ENCODE measurements at regions not wholly inside any gene's neighbourhood (a gene's known extent, or its start where the extent isn't known, plus 50 kb on each side); places are given as distances from the start of the nearest gene placed in this dataset.

GRCh38 chr3:150312018-150312657, 96.0 kb upstream of the TSC22D2 start:
- 0 out of 2 replicates have a peak, but pooled peaks have one; percentile 7 for ATAC-seq
- no TSS peak for BruUV-seq (replicated peaks)
- H3K9me3 ChIP-seq (ENCODE audit: low read length), result no peaks in the 10 kb centered on the region
- peak; percentile 47; the same call in 1 of the 2 replicates for TF ChIP-seq CTCF (conservative IDR thresholded peaks at IDR 0.05; ENCODE audit: low read depth, low read length)
- TF ChIP-seq EZH2 (IDR thresholded peaks at IDR 0.05; ENCODE audit: low read length, unreplicated experiment), result no peak
- CTCF ChIA-PET, result no interaction called here
- no peaks in the 10 kb centered on the region for H3K79me2 ChIP-seq (ENCODE audit: low read length)
- no peak overlapping the region for H3K9ac ChIP-seq (ENCODE audit: low read length)
- H3K36me3 ChIP-seq (ENCODE audit: low read depth, low read length), result no peaks in the 10 kb centered on the region
- H3F3A ChIP-seq (ENCODE audit: low read length, unreplicated experiment), result no peaks in the 10 kb centered on the region
- H4K20me1 ChIP-seq (ENCODE audit: low read length), result no peaks in the 10 kb centered on the region
- no peak overlapping the region for H3K4me2 ChIP-seq (ENCODE audit: low read length)
- H3K27me3 ChIP-seq (ENCODE audit: low read length), result no peaks in the 10 kb centered on the region
- H3K4me3 ChIP-seq (ENCODE audit: low read length), result no peak overlapping the region
- H2AFZ ChIP-seq (ENCODE audit: low read length), result no peak overlapping the region
- no peaks in the 10 kb centered on the region for H3K9me2 ChIP-seq (replicated peaks; ENCODE audit: low read length)
- POLR2A ChIA-PET (ENCODE audit: unreplicated experiment), result no interaction called here
- no peak overlapping the region for H3K27ac ChIP-seq (ENCODE audit: low read length)
- peak; percentile 36 for DNase-seq
- intact Hi-C loops (cut with micrococcal nuclease), result loop anchor here (5.0 kb wide), 1 partner anchor 185 kb away; no protein-coding TSS in a partner anchor
- H3K4me1 ChIP-seq (ENCODE audit: insufficient read depth, low read length), result peaks cover 41% of the 10 kb centered on the region

DNA sequence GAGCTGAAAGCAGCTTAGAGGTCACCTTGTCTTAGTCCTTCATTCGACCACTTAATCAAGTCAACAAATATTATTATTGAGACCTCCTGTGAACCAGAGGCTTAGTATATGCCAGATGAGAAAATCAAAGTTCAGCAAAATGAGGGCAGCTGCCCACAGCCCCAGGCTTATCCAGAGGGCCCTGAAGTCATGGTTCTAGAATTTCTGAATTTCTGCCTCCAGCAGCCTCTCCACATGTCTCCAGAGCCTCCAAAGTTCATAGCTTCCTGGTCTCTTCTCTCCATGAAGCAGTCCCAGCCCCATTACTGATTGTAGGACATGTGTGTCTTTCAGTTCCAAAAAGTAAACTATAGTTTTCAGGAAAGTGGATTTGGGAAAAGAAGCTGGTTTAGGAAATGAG, 96.9 kb upstream of the TSC22D2 start:
- DNase-seq, result no peak
- ATAC-seq, result no peak
- Histone ChIP-seq H3K9ac (ENCODE audit: low read length) (no peak overlapping the region), H2AFZ (ENCODE audit: low read length) (no peak overlapping the region), H3K4me1 (ENCODE audit: insufficient read depth, low read length) (peaks cover 37% of the 10 kb centered on the region), H3K9me2 (replicated peaks; ENCODE audit: low read length) (no peaks in the 10 kb centered on the region), H3K4me2 (ENCODE audit: low read length) (no peak overlapping the region), H3K36me3 (ENCODE audit: low read depth, low read length) (no peaks in the 10 kb centered on the region), H3K9me3 (ENCODE audit: low read length) (no peaks in the 10 kb centered on the region), H3K27ac (ENCODE audit: low read length) (no peak overlapping the region), H3F3A (ENCODE audit: low read length, unreplicated experiment) (no peaks in the 10 kb centered on the region), H3K79me2 (ENCODE audit: low read length) (no peaks in the 10 kb centered on the region), H3K4me3 (ENCODE audit: low read length) (no peak overlapping the region), H3K27me3 (ENCODE audit: low read length) (no peaks in the 10 kb centered on the region), H4K20me1 (ENCODE audit: low read length) (no peaks in the 10 kb centered on the region)
- ChIA-PET POLR2A (ENCODE audit: unreplicated experiment) (no interaction called here), CTCF (interaction anchor here (0.6 kb wide), 1 partner anchor 74 kb away, joined by 3 read pairs; no protein-coding TSS in a partner anchor)
- TF ChIP-seq EZH2 (IDR thresholded peaks at IDR 0.05; ENCODE audit: low read length, unreplicated experiment) (no peak), EZH2phosphoT487 (IDR thresholded peaks at IDR 0.05; ENCODE audit: borderline replicate concordance, low read length) (no peak), CTCF (conservative IDR thresholded peaks at IDR 0.05; ENCODE audit: low read depth, low read length) (no peak)
- no TSS peak for BruUV-seq (replicated peaks)
- intact Hi-C loops (cut with micrococcal nuclease), result loop anchor here (5.0 kb wide), 1 partner anchor 186 kb away; no protein-coding TSS in a partner anchor

- Histone ChIP-seq H3K27me3 (ENCODE audit: low read length) (no peaks in the 10 kb centered on the region), H3K27ac (ENCODE audit: low read length) (no peak overlapping the region), H3K36me3 (ENCODE audit: low read depth, low read length) (no peaks in the 10 kb centered on the region), H3K9me2 (replicated peaks; ENCODE audit: low read length) (no peaks in the 10 kb centered on the region), H4K20me1 (ENCODE audit: low read length) (no peaks in the 10 kb centered on the region), H3K4me1 (ENCODE audit: insufficient read depth, low read length) (peaks cover 21% of the 10 kb centered on the region), H3K9me3 (ENCODE audit: low read length) (no peaks in the 10 kb centered on the region), H2AFZ (ENCODE audit: low read length) (no peak overlapping the region), H3F3A (ENCODE audit: low read length, unreplicated experiment) (no peaks in the 10 kb centered on the region), H3K9ac (ENCODE audit: low read length) (no peak overlapping the region), H3K79me2 (ENCODE audit: low read length) (no peaks in the 10 kb centered on the region), H3K4me2 (ENCODE audit: low read length) (no peak overlapping the region), H3K4me3 (ENCODE audit: low read length) (no peak overlapping the region)
- ChIA-PET CTCF (no interaction called here), POLR2A (ENCODE audit: unreplicated experiment) (interaction anchor here (0.7 kb wide), 1 partner anchor 120 kb away, joined by 4 read pairs; no protein-coding TSS in a partner anchor)
- TF ChIP-seq EZH2phosphoT487 (IDR thresholded peaks at IDR 0.05; ENCODE audit: borderline replicate concordance, low read length) (no peak), CTCF (conservative IDR thresholded peaks at IDR 0.05; ENCODE audit: low read depth, low read length) (no peak), EZH2 (IDR thresholded peaks at IDR 0.05; ENCODE audit: low read length, unreplicated experiment) (no peak)
- no TSS peak for BruUV-seq (replicated peaks)
- ATAC-seq (no peak; the same call in 1 of the 2 replicates), DNase-seq (peak; percentile 72)
- intact Hi-C loops (cut with micrococcal nuclease), result no loop called here
These were observed 98.5 kb upstream of the TSC22D2 start for GRCh38 chr3:150309557-150309956.
